HG02970 (cell line): ENCODE measurements at regions not wholly inside any gene's neighbourhood (a gene's known extent, or its start where the extent isn't known, plus 50 kb on each side); places are given as distances from the start of the nearest gene placed in this dataset.

Source experiments
- ATAC-seq: cut with Tn5 transposase; IDR thresholded peaks from one replicate; pipeline ENCODE4 v1.9.1; 2021; ENCODE audit warnings: mild to moderate bottlenecking, moderate library complexity, moderate number of reproducible peaks; ENCODE audit not compliant: unreplicated experiment, low FRiP score

DNA sequence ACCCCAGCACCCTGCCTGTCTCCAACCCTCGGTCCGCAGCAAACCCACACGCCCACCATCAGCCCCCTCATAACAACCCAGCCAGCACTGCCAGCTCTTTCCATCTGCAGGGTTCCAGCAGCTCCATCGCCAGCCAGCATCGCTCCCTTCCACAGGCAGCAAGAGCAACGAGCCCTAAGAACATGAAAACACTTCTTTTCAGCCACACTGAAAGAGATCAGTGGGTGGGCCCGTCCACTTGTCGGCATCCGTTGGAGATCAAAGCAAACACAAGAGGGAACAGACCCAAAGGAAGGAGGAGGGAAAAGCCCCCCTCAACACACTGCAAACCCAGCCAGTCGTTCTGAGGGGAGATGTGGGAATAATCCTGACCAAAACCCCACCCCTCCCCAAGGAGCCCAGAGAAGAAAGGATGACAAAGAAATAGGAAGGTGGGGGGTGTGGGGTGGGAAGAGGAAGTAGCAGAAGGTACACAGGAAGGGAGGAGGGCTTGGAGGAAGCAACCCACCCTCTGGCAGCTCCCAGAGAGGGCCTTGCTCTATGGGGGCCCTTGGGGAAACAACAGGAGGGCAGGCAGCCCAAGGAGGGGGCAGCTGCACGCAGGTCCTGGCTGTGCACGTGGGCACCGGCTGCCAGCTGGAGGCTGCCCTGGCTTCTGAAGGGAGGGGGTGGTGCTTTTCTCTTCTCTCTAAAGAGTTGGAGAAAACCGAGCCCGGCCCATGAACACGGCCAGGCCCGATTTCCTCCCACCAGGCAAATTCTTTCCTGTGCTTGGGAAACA is 473.6 kb upstream of the PROK2 start:
- no peak for ATAC-seq

DNA sequence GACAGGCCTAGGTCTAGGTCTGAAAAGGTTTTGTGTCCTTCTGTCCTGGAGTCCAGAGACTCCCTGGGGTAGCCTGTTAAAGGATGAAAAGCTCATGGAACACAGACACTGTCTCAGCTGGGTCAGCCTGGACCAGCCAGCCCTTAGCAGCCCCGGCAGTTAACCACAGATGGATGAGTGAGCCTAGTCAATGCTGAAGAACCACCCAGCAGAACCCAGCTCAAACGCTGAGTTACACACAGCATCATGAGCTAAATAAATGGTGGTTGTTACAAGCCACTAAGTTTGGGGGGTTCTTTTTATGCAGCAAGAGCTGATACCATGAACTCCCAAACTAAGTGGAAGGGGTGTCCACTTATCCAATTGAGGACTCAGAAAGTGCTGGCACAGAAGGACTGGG is 472.8 kb upstream of the PROK2 start:
- ATAC-seq = no peak

GRCh38 chr3:72257203-72257602 is 472.3 kb upstream of the PROK2 start:
- ATAC-seq = no peak

DNA sequence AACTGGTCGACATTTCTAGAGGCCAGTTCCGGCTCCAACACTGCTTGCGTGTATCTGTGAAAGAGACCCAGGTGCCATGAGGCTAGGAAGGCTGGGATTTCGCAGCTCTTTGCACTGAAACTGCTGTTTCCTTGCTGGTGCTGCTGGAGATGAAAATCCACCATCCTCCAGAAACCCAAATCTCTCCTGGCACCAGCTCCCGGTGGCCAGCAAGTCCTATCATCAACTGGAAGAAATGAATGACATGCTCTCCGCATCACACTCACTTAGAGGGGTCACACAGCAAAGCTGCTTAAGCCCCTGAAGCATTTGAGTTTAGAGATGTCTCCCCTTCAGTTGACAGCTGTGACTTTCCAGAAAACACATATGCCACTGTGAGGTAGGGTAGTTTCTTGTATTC is 471.8 kb upstream of the PROK2 start:
- no peak for ATAC-seq

DNA sequence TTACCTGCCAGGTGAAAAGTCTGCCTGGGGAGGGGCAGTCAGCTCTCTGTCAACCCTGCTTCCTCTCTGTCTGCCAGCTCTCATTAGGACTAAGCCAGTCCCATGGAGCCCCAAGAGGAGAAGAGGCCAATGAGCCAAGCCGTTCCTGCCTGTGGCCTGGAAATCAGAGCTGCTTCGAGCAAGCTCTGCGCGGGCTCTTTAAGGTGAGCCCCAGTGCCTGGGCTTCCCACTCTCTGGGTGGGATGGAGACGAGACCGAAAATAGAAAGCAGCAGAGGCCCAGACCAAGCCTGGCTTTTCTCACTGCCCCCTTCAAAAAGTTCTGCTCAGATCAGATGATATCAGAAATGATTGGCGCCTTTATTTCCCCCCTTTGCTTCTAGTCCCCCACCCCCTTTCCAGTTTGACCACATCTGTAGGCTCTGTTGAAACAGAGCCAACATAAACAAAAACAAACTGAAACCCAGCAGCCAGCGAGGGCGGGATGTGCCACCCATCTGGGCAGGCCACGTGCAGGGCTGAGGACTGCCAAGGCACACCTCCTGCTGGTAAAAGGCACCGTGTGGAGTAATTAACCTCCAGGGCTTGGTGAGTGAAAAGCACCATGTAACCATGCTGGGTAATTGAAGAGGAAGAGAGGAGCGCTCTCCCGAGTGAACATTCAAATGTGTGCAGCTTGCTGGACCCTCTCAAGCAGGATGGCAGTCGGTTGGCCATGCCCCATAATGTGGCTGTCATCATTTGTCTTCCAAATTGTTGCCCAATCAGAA is 471.0 kb upstream of the PROK2 start:
- ATAC-seq = no peak

GRCh38 chr3:72255191-72255590 is 470.2 kb upstream of the PROK2 start:
- no peak for ATAC-seq

- ATAC-seq = no peak
Measured at GRCh38 chr3:72254483-72254882, 469.5 kb upstream of the PROK2 start.

- no peak for ATAC-seq
Measured at GRCh38 chr3:72250725-72251124, 465.8 kb upstream of the PROK2 start.

DNA sequence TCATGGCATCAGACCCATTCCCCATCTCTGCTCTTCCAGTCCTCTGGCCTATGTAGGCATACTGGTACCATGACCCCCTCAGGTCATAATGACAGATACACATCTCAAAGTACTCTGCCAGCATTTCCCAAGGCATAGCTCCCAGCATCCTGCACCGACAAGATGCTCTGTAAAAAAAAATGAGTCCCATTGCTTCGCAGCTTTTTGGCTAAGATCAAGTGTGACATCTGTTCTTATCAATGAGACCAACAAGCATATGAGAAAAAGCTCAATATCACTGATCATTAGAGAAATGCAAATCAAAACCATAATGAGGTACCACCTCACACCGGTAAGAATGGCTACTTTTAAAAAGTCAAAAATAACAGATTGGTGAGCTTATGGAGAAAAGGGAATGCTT is 463.9 kb upstream of the PROK2 start:
- no peak for ATAC-seq

- no peak for ATAC-seq
Measured at GRCh38 chr3:72248389-72248761, 463.4 kb upstream of the PROK2 start.

- no peak for ATAC-seq
Measured at GRCh38 chr3:72247645-72248388, 462.9 kb upstream of the PROK2 start.

DNA sequence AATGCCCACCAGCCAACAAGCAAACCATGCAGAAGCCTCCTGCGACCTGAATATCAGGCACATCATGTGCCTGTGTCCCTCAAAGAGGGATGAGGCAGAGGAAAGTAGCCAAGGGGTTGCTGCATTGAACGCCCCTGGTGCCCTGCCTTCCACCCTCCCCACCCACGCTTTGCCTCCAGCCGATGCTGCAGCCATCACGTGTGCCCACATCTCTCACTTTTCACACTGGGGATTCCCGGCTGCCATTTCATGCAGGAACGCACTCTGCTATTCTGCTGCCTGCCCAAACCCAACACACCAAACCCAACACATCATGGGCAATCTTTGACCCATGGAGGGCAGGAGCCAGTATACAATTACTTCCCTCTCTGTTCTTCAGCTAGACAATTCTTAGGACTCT is 462.2 kb upstream of the PROK2 start:
- no peak for ATAC-seq

GRCh38 chr3:72246685-72247084 is 461.7 kb upstream of the PROK2 start:
- ATAC-seq = no peak

- no peak for ATAC-seq
Measured at GRCh38 chr3:72245183-72245811, 460.3 kb upstream of the PROK2 start.

GRCh38 chr3:72244396-72244795 is 459.4 kb upstream of the PROK2 start:
- ATAC-seq = no peak

GRCh38 chr3:72242326-72242725 is 457.4 kb upstream of the PROK2 start:
- no peak for ATAC-seq

GRCh38 chr3:72241525-72241924 is 456.6 kb upstream of the PROK2 start:
- ATAC-seq = no peak

GRCh38 chr3:72240531-72240930 is 455.6 kb upstream of the PROK2 start:
- no peak for ATAC-seq

DNA sequence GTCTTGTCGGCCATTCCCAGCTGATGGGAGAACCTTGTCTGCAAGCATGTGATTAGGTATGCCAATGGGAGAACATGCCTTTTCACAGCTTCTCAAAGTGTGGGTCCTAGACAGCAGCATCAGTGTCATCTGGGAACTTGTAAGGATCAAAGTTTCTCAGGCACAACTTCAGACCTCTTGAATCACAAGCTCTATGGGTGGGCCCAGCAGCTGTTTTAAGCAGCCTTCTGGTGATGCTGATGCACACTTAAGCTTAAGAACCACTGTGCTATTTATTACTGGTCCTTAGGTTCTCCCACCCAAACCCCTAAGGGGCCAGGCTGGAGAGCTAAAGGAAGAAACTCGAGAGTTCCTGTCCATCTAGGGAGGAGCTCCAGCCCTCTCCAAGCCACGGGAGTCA is 453.9 kb upstream of the PROK2 start:
- ATAC-seq = no peak

- ATAC-seq = no peak
Measured at GRCh38 chr3:72238010-72238691, 453.2 kb upstream of the PROK2 start.
